ENCODE measurements at regions not wholly inside any gene's neighbourhood (a gene's known extent, or its start where the extent isn't known, plus 50 kb on each side); places are given as distances from the start of the nearest gene placed in this dataset.

GRCh38 chr20:6467562-6467961 lies 299.9 kb upstream of the BMP2 start:
- TF ChIP-seq EZH2 (IDR thresholded peaks at IDR 0.05) (no peak), POLR2AphosphoS5 (IDR thresholded peaks at IDR 0.05; ENCODE audit: borderline replicate concordance, low read depth, low read length) (no peak), FOXP2 (optimal IDR thresholded peaks at IDR 0.05; ENCODE audit: control extremely low read depth, extremely low read length, insufficient read depth) (no peak)
